Stimulated activated CD8-positive, alpha-beta memory T cell treated with anti-CD3 and anti-CD28 coated beads, Interleukin-4, amount 100 ng/mL, for 1 hour (primary cell): ENCODE measurements at regions not wholly inside any gene's neighbourhood (a gene's known extent, or its start where the extent isn't known, plus 50 kb on each side); places are given as distances from the start of the nearest gene placed in this dataset.

Source experiments
- DNase-seq, 2 donors: peaks; one replicate each; pipeline ENCODE4 v3.0.0-alpha.2; 2020; ENCODE audit warnings: low read depth in 2 of 2, low spot score in 1 of 2

DNA sequence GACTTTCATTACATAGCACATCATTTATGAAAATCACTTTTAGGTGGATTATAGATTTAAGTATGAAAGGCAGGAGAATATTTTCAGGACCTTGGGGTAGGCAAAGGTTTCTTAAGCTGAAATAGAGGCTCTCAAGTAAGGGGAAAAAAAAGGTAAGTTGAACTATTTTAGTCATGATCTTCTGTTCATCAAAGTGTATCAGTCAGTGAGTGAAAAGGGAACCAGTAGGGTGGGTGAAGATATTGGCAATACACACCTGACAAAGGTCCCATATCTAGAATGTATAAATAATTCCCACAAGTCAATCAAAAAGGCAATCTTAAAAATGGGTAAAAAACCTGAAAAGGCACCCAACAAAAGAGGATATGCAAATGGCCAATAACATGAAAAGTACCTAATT is 218.6 kb downstream of the KLF13 start:
- DNase-seq, result no peak

GRCh38 chr15:31550211-31550977 is 223.8 kb downstream of the KLF13 start:
- DNase-seq, result no peak

- no peak for DNase-seq
These were observed 224.7 kb downstream of the KLF13 start for GRCh38 chr15:31551323-31551722.

DNA sequence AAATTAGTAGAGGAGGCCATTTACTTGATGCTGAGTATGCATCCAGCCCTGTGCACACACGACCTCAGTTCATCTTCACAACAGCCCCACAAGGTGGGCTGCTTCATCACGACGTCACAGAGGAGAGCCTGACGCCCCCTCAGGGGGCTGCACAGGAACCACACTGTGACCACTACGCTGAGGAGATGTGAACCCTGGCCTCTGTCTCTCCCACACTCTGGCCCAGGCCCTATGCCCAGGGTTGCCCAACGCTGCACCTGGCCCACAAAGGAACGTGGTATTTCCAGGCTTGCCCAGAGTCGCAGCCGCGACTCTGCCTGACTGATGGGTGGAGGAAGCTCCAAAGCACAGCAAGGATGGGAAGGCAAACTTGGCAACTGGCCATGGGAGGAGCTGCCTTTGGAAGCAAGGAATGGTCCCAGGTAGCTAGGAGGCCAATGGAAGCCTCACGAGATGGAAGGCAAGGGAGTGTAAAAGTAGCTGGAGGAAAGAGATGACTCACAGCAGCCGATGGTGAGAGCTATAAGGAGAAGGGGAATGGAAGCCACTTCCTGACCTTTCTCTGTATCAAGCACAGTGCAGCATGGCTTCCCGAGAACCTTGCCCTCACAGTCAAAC is 226.0 kb downstream of the KLF13 start:
- DNase-seq, result no peak

DNA sequence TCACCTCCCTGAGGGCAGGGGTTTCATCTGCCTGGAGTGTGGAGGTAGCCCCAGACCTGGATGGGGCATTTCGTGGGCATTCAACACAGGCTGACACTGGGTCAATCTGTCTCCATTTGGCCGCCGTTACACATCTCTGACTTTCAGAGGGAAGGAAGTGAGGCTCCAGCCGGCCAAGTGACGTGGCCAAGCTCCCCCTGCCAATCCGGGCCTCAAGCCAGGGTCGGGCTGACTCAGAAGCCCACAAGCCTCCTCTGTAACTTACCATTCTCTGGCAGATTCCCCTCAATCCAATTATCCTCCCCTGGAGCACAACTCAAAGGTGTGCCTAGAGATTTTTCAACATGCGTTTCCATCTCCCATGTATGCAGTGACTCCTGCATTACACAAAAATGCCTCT is 227.6 kb downstream of the KLF13 start:
- DNase-seq, result no peak

DNA sequence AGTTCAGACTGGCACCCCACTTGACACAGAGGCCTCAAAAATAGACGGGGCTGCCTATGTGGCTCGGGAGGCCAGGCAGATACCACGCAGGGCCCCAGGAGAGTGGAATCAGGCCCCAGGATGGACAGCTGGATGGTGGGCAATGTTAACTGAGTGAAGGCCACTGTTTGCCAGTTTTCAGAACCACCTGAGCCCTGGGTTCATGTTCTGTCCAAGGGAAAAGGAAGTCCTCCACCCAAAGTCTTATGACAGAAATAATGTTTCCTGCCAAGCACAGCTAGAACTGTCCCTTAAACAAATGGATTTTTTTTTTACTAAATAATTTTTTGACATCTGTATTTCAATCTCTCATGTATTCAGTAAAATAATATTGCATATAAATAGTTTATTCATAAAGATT is 228.4 kb downstream of the KLF13 start:
- no peak for DNase-seq

DNA sequence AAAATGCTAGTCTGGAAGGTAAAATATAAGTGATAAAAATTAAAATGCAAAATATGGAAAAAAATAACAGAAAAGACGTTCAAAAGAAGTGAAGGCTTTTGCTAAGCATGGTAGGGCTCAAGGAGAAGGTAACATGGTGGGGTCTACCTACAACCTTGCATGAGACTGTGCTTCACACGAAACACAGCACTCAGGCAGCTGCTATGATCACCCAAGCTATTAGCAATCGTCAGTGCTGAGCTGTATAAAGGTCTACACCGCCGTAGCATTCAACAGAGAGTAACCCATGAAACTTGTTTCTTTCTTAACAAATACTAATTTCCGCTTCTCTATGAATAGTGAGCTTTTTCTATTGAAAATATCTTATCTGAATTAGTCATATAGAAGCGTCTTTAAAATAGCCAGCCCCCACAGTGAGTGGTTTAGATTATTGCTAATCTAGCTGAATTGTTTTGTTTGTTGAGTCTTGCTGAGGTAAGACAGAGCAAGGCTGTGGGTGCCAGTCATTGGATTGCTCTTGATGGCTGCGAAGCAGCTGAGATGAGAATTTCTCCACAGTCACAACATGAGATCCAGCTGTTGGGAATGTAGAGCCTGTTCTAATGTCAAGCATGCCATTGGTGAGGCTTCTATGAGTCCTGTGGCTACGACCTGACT is 230.0 kb downstream of the KLF13 start:
- DNase-seq, result no peak

GRCh38 chr15:31557899-31558298 is 231.3 kb downstream of the KLF13 start:
- no peak for DNase-seq

DNA sequence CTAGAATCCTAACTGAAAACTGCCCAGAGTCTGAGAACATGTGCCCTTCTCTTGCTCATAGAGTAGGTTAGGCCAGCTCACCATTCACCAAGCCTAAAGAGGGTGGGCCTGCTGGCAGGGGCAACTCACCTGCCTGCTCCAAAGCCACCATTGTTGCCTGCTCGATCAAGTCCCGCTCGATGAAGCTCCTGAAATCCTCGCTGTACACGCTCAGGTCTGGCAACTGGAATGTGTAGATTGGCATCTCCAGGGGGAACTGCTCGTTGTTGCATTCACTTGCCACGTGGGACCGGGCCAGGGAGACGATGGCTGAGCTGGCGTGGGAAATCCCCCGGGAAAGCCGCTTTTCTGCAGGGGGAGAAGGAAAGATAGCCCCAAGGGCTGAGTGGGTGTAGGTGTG is 232.2 kb downstream of the KLF13 start:
- DNase-seq, result no peak

- no peak for DNase-seq
These were observed 233.2 kb downstream of the KLF13 start for GRCh38 chr15:31559786-31560185.

DNA sequence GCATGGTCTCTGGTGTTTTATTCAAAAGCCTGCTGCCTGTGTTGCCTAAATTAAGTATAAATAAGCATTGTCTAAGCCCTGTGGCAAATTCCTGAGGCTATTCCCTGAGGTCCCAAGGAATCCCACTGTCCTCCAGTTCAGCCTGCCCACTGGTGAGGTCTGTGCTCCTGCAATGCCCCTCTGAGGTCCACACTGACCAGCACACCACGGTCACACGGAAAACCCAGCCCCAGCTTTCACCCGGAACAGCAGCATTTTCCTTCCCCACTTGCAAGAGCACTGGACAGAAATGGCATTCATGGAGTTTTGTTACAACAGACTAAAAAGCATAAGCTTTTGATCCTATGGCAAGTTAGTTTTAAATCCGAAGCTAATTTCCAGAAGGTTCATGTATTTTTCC is 234.0 kb downstream of the KLF13 start:
- DNase-seq, result no peak

GRCh38 chr15:31561156-31561555 is 234.5 kb downstream of the KLF13 start:
- DNase-seq, result no peak

DNA sequence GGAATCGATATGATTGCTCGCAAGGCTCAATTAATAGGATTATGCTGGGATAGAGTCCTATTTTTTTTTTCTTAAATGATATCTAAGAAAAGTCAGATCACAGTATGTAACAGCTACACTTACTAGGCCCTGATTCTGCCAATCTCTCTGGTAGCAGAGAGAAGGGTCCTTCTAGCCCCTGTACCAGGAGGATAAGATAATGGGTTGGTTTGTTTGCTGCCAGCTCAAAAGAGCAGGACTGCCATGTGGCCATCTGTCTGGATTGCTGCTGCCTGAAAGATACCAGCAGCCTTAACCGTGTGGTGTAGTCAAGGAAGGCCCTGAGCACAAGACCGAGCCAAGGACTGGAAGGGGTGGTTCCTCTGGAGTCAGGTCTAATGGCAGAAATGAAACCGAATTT is 236.4 kb downstream of the KLF13 start:
- DNase-seq, result no peak

DNA sequence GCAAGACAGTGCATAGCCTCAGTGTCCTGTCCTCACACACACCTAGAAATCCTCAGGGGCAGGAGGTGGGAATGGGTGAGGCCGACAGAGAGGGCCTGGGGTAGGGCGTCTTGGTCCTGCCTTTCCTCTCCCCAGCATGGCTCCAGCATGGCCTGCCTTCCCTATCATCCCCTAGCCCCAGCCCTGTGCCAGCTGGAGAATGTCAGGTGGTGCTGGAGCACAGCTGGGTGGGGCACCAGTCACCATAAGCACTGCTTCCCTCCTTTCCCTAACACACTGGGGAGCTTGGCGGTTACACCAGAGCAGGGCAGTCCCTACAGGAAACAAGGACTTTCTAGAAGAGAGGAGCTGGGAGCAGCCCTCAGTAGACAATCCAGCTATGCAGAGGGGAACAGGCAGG is 236.8 kb downstream of the KLF13 start:
- no peak for DNase-seq

GRCh38 chr15:31567861-31568260 is 241.2 kb downstream of the KLF13 start:
- no peak for DNase-seq

DNA sequence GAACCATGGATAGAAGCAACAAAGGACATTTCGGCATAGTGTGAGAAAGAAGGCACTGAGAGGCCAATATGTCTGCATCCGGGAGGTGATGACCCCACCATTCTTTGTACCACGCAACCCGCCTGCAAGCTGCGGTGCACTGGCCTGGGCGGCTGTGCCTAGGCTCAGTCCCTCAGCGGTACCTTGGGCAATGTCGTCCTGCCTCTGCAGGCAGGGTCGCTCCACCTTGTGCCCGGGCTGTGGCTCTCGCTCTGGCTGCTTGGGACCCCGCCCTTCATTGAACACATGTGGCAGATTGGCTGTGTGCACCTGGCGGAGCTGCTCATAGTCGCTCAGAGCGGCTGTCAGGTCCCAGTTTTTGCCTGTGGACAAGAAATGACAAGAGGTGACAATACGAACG is 243.2 kb downstream of the KLF13 start:
- DNase-seq, result no peak

- no peak for DNase-seq
These were observed 244.0 kb downstream of the KLF13 start for GRCh38 chr15:31570591-31570990.

DNA sequence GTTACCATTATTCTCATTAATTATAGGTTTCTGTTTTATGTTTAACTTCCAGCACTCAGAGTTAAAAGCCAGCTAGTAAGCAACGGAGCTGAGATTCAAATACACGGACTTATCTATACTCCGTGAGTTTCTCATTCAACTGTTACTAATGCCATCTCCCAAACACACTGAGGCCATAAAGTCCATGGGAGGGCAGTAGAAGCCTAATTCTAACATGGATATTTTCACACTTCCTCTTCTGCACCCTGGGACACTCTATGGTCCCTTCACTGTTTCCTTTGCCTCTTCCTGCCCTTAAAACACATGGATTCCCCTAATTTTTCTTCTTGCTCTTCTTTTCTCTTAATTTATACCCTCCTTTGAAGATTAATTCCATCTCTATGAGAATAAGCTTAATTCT is 245.0 kb downstream of the KLF13 start:
- no peak for DNase-seq

- no peak for DNase-seq
These were observed 247.1 kb downstream of the KLF13 start for GRCh38 chr15:31573759-31574158.

DNA sequence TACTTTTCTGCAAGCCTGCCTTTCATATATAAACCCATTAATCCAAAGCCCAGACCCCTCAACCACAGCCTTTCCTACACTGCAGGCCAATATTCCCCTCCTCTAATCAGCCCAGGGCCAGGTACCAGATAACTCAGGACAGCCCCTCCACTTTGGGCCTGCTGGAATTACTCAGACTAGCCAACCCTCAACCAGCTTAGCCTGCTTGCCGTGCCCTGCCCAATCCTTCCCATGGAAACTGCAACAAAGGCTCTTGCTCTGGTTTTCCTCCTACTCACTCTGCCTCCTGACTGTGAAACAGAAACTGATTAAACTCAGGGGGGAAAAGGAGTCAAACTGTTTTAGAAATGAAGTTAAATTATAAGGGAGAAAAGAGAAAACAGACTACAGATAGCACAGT is 248.1 kb downstream of the KLF13 start:
- no peak for DNase-seq

GRCh38 chr15:31577108-31577507 is 250.5 kb downstream of the KLF13 start:
- no peak for DNase-seq

- DNase-seq, result no peak
These were observed 252.6 kb downstream of the KLF13 start for GRCh38 chr15:31579282-31579681.

GRCh38 chr15:31579976-31580375 is 253.3 kb downstream of the KLF13 start:
- no peak for DNase-seq
